Heart right ventricle (tissue), 16 donors: ENCODE measurements at regions not wholly inside any gene's neighbourhood (a gene's known extent, or its start where the extent isn't known, plus 50 kb on each side); places are given as distances from the start of the nearest gene placed in this dataset.

Experiments used
- ATAC-seq, 8 donors: fragments of 200-7000 bp; cut with Tn5 transposase; one replicate each; pipeline ENCODE4 v1.9.1; 2020; ENCODE audit warnings: mild to moderate bottlenecking in 8 of 8, moderate library complexity in 8 of 8, moderate number of reproducible peaks in 1 of 8
- DNase-seq, 2 donors: peaks; one replicate each; pipeline ENCODE4 v3.0.0-alpha.2; 2020
- H3K27ac ChIP-seq, 10 donors: fragments of 200-600 bp; sonication (generic) in 2 of 10; one replicate each; pipeline versions ENCODE4 v1.5.0 to v1.8.0; 2020 to 2022; ENCODE audit warnings: mild to moderate bottlenecking in 3 of 10
- H3K27me3 ChIP-seq, 7 donors: fragments of 200-600 bp; one replicate each; pipeline ENCODE4 v1.8.0; 2021 to 2022; ENCODE audit warnings: mild to moderate bottlenecking in 2 of 7
- H3K36me3 ChIP-seq, 9 donors: fragments of 200-600 bp; sonication (generic) in 1 of 9; one replicate each; pipeline versions ENCODE4 v1.5.0 to v1.8.0; 2020 to 2022; ENCODE audit warnings: mild to moderate bottlenecking in 2 of 9
- H3K4me1 ChIP-seq, 9 donors: fragments of 200-600 bp; sonication (generic) in 1 of 9; one replicate each; pipeline versions ENCODE4 v1.5.0 to v1.8.0; 2020 to 2022; ENCODE audit warnings: mild to moderate bottlenecking in 4 of 9
- H3K4me3 ChIP-seq, 10 donors: fragments of 200-600 bp; sonication (generic) in 2 of 10; one replicate each; pipeline versions ENCODE4 v1.5.0 to v1.8.0; 2020 to 2022; ENCODE audit warnings: mild to moderate bottlenecking in 7 of 10, moderate library complexity in 2 of 10
- H3K9me3 ChIP-seq, 11 donors: fragments of 200-600 bp in 10 of 11; sonication (generic) in 2 of 11; one replicate each; pipeline versions ENCODE4 v1.5.0 to v1.8.0; 2013 to 2022; ENCODE audit warnings: mild to moderate bottlenecking in 2 of 11, control low read depth in 1 of 11, moderate library complexity in 1 of 11
- WGBS, 2 donors: extraction: QIAGEN DNeasy Blood & Tissue Kit; methylation state at CpG; one replicate each; pipeline ENCODE4 v1.1.7; 2013; ENCODE audit warnings: inconsistent platforms in 1 of 2; 5-methylcytosine and 5-hydroxymethylcytosine counted together
- intact Hi-C, 10 donors: fragments of 100-400 bp; cut with DNase I; formaldehyde crosslinking; loops; one replicate each; pipeline versions ENCODE4 v1.11.1 to v1.14.2; 2022
- TF ChIP-seq, protein P1 (sequence below), 9 donors: fragments of 200-600 bp; sonication (generic) in 2 of 9; IDR thresholded peaks; one replicate each; pipeline versions ENCODE4 v1.5.0 to v1.8.0; 2021 to 2022; ENCODE audit warnings: antibody characterized with exemption in 9 of 9, mild to moderate bottlenecking in 5 of 9, moderate library complexity in 1 of 9
- donor health status: Arrhythmogenic right ventricular cardiomyopathy.
- donor health status: ischemic (EF 13 %, LVEDD 7.1; RV severe dilation, severe dysfunction).
- donor health status: healthy with polysubstance abuse.
- donor health status: DM: no; HTN: yes; CAD: no.
- donor health status: DM: no; HTN: no; CAD: no.
- donor health status: ischemic (EF 25% LVEDD 6.9; RV normal size, moderate dysfunction).
- donor health status: ischemic (EF 25% LVEDD 5.7; RV mildly dilated, moderate dysfunction).
- donor health status: healthy.
- donor health status: DM: yes; HTN: yes; CAD: no.
- donor health status: Ischemic cardiomyopathy.
- donor health status: ischemic (EF 35%, LVEDD 5.7; RV mildly dilated, moderate dysfunction).
- donor health status: nonischemic (EF 11% LVEDD 7.7; RV severe dilation, severe dysfunction).
- donor health status: DM: yes; HTN: yes; CAD: no.
- donor health status: PGD.
- donor health status: ischemic (EF 29% LVEDD 5.4; RV normal size, mild dysfunction).
- donor health status: nonischemic (EF 23%, LVEDD 6.1; RV moderate dilation, normal function).

DNA sequence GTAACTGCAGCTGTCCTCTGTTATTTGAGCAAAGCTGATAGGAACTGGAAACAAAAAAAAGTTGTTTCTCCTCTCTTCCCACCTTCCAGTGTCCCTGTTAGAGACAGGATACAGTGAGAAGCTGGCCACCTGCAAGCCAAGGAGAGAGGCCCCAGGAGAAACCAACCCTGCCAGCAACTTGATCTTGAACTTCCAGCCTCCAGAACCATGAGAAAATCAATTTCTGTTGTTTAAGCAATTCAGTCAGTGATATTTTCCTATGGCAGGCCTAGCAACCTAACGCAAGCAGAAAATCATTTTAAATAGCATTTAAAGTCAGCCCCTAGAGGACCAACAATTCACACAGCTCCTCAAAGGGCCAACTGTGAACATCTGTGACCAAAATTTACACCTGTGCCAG is 291.3 kb downstream of the OXSM start:
- Histone ChIP-seq H3K4me1 (peaks cover 0 to 10% (median 4%) of the 10 kb centered on the region in 9 donors), H3K27me3 (no peaks in the 10 kb centered on the region), H3K36me3 (no peaks in the 10 kb centered on the region), H3K4me3 (no peak overlapping the region), H3K9me3 (peaks cover 0 to 9% (median 0%) of the 10 kb centered on the region in 11 donors), H3K27ac (no peak overlapping the region)
- TF ChIP-seq, protein P1, sequence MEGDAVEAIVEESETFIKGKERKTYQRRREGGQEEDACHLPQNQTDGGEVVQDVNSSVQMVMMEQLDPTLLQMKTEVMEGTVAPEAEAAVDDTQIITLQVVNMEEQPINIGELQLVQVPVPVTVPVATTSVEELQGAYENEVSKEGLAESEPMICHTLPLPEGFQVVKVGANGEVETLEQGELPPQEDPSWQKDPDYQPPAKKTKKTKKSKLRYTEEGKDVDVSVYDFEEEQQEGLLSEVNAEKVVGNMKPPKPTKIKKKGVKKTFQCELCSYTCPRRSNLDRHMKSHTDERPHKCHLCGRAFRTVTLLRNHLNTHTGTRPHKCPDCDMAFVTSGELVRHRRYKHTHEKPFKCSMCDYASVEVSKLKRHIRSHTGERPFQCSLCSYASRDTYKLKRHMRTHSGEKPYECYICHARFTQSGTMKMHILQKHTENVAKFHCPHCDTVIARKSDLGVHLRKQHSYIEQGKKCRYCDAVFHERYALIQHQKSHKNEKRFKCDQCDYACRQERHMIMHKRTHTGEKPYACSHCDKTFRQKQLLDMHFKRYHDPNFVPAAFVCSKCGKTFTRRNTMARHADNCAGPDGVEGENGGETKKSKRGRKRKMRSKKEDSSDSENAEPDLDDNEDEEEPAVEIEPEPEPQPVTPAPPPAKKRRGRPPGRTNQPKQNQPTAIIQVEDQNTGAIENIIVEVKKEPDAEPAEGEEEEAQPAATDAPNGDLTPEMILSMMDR (IDR thresholded peaks at IDR 0.05): no peak
- intact Hi-C loops: no loop called here
- 93 to 98% methylated on average over 1 of the region's 1 CpG for WGBS, 2 donors
- DNase-seq (no peak), ATAC-seq (no peak)

DNA sequence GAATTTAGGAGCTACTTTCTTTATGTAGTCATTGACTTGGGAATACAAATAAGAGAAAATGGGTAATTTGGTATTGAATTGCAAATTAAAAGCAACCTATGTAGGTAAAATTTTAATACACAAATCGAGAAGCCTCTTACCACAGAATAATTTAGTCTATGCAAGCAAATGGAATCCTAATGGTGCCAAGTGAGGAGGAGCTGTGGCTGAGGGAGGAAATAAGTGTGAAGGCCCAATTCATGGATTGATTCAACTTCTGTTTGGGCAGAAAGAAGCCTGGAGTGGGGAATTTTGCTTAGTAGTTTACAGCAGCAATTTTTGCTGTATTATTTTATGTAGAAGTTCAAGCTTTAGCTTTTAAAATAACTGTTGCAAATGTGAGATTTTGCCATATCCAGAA is 291.9 kb downstream of the OXSM start:
- Histone ChIP-seq H3K27me3 (no peaks in the 10 kb centered on the region), H3K4me3 (no peak overlapping the region), H3K27ac (no peak overlapping the region), H3K4me1 (peaks cover 0 to 10% (median 4%) of the 10 kb centered on the region in 9 donors), H3K9me3 (peaks cover 0 to 13% (median 0%) of the 10 kb centered on the region in 11 donors), H3K36me3 (no peaks in the 10 kb centered on the region)
- TF ChIP-seq, protein P1 (IDR thresholded peaks at IDR 0.05): no peak
- WGBS, 2 donors: 79 to 83% methylated on average over 1 of the region's 1 CpG
- DNase-seq (no peak), ATAC-seq (no peak)
- intact Hi-C loops: no loop called here

DNA sequence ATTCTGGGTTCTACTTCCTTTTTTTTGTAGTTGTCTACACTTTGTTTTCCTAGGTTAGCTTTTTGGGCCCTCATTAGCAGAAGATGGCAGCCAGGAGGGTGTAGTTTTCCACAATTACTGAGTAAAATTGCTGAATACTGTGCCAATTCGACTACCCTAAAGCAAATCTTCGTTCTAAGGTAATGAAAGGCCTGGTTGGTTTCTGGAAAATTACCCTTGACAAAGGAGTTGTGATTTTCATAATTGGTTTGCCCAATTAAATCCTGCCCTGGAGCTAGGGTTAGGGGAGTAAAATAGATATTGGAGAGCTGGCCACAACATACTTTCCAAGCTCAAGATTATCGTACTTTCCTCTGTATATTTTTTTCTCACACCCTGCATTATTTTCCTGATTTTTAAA is 293.0 kb downstream of the OXSM start:
- Histone ChIP-seq H3K4me1 (peaks cover 0 to 10% (median 4%) of the 10 kb centered on the region in 9 donors), H3K4me3 (no peak overlapping the region), H3K9me3 (peaks cover 0 to 24% (median 8%) of the 10 kb centered on the region in 11 donors), H3K27ac (no peak overlapping the region), H3K27me3 (no peaks in the 10 kb centered on the region), H3K36me3 (no peaks in the 10 kb centered on the region)
- WGBS, 2 donors: 94% methylated on average over 3 of the region's 3 CpGs
- intact Hi-C loops: no loop called here
- ATAC-seq (no peak), DNase-seq (no peak)
- TF ChIP-seq, protein P1 (IDR thresholded peaks at IDR 0.05): no peak

DNA sequence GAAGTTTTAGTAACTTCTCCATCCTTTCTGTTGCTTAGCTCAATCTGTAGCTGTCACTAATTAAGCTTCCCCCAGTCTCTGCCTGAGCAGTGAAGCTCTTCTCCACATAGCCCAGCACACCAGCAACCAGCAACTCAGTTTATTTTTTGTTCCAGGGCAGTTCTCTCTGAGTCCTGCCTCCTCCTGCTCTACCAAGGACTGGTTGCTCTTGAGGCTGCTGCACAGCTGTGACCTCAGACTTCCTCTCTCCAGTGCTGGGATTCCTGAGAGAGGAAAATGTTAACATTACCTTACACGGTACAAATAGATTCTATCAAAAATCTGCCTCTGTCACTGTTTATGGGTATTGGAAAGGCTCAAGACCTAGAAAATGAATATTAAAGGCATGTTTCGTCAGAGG is 294.7 kb downstream of the OXSM start:
- Histone ChIP-seq H3K27me3 (no peaks in the 10 kb centered on the region), H3K9me3 (peaks cover 0 to 27% (median 14%) of the 10 kb centered on the region in 11 donors), H3K4me1 (peaks cover 0 to 10% (median 4%) of the 10 kb centered on the region in 9 donors), H3K36me3 (no peaks in the 10 kb centered on the region), H3K27ac (peak overlapping the region in 1 of 10 donors; percentile 7), H3K4me3 (no peak overlapping the region)
- peak in 6 of 8 donors; percentile 31 to 78 (median 55) for ATAC-seq
- WGBS, 2 donors: 48 to 56% methylated on average over 2 of the region's 2 CpGs
- TF ChIP-seq, protein P1 (IDR thresholded peaks at IDR 0.05): no peak
- no peak for DNase-seq
- intact Hi-C loops: no loop called here
